ENCODE measurements at regions not wholly inside any gene's neighbourhood (a gene's known extent, or its start where the extent isn't known, plus 50 kb on each side); places are given as distances from the start of the nearest gene placed in this dataset.

- H4K20me1 ChIP-seq (replicated peaks; ENCODE audit: control insufficient read depth, insufficient read depth, low read length): 0 out of 2 replicates have a peak, but pooled peaks cover 6% of the 10 kb centered on the region
- intact Hi-C loops (cut with micrococcal nuclease): no loop called here
- H3K9me3 ChIP-seq (replicated peaks; ENCODE audit: control insufficient read depth, insufficient read depth, low read depth, low read length): no peaks in the 10 kb centered on the region
- no peak for ATAC-seq
- H3K36me3 ChIP-seq (ENCODE audit: control insufficient read depth, insufficient read depth, low read length): no peaks in the 10 kb centered on the region
- no peak overlapping the region for H3K9ac ChIP-seq (ENCODE audit: insufficient read depth in 1 of 2, low read depth in 2 of 2, low read length in 2 of 2)
- H3K4me2 ChIP-seq (ENCODE audit: insufficient read depth, low read length): no peak overlapping the region
- no peak overlapping the region for H3K27ac ChIP-seq (ENCODE audit: extremely low read depth, low read depth, low read length)
- H3K4me3 ChIP-seq: no peak overlapping the region
- no peak for DNase-seq (ENCODE audit: extremely low read depth in 1 of 4, low spot score in 3 of 4)
- no peaks in the 10 kb centered on the region for H3K9me1 ChIP-seq (ENCODE audit: control insufficient read depth, insufficient read depth, low read length)
- ChIA-PET POLR2A (no interaction called here), CTCF (ENCODE audit: low intra/inter-chr PET ratio) (no interaction called here)
- H3K4me1 ChIP-seq (replicated peaks in 1 of 2; ENCODE audit: control insufficient read depth in 2 of 2, insufficient read depth in 2 of 2, low read length in 2 of 2): peaks cover 0 to 3% of the 10 kb centered on the region in 2 experiments; a peak in 1 of 5 replicates
- no peak for TF ChIP-seq PTBP1 (IDR thresholded peaks at IDR 0.05; ENCODE audit: low read depth, low read length)
- TF ChIP-seq CUX1 (CRISPR knock-in tag; IDR thresholded peaks at IDR 0.05): no peak
- no peak for TF ChIP-seq ZFX (CRISPR knock-in tag; IDR thresholded peaks at IDR 0.05)
- BruUV-seq (replicated peaks): no TSS peak
- in situ Hi-C loops (cut with MboI): no loop called here
- under 1% methylated on average over 10 of the region's 11 CpGs for WGBS (ENCODE audit: insufficient coverage, low coverage, missing lambda C conversion rate)
- no peaks in the 10 kb centered on the region for H3K79me2 ChIP-seq (ENCODE audit: control insufficient read depth, insufficient read depth, low read length)
- no peak overlapping the region for H2AFZ ChIP-seq (ENCODE audit: low read depth, low read length)
- H3K27me3 ChIP-seq (ENCODE audit: control insufficient read depth in 2 of 2, insufficient read depth in 2 of 2, low read length in 2 of 2): peaks cover 27 to 93% of the 10 kb centered on the region in 2 experiments; a peak in 4 of 5 replicates
- no peak for FAIRE-seq
These were observed 59.3 kb downstream of the ADRA2C start for GRCh38 chr4:3825530-3825929.

Measured in K562 (cell line).